ELR (cell line): ENCODE measurements at regions not wholly inside any gene's neighbourhood (a gene's known extent, or its start where the extent isn't known, plus 50 kb on each side); places are given as distances from the start of the nearest gene placed in this dataset.

Source experiments
- DNase-seq: peaks from one replicate; pipeline ENCODE4 v3.0.0-alpha.2; 2015; ENCODE audit warnings: low read depth

DNA sequence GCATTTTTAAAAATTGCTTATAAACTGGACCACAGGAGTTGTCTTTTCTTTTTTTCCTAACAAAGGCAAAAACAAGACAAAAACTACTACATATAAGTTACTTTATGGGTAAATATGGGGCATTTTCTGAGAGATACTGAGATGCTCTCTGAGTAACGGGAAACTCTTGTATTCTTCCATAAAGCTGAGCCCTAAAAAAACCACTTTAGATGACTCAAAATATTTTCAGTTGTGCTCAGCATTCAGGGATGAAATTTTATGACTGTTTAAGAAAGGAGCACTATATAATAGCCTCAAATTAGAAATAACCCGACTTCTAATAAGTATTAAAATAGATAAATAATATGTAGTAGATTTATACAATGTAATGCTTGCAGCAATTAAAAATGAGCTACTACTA is 644.5 kb downstream of the KCTD16 start:
- DNase-seq = peak; percentile 7

DNA sequence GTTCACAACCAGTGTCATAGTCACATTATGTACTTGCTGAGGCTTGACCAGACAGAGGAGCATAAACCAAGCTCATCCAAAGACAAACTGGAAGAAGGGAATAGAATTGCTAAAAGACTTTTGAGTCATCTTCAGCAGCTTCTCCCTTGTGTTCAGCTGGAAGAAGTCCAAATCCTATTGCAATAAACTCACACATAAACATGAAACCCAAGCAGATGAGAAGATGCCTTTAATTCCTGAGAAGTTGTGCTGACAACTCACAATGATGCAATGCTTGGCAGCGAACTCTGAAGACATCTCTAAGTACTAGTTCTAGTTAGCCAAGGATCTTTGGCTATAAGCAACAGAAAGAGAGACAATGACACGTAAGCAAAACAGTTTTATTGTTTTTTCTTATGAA is 642.1 kb downstream of the KCTD16 start:
- DNase-seq = peak; percentile 69

DNA sequence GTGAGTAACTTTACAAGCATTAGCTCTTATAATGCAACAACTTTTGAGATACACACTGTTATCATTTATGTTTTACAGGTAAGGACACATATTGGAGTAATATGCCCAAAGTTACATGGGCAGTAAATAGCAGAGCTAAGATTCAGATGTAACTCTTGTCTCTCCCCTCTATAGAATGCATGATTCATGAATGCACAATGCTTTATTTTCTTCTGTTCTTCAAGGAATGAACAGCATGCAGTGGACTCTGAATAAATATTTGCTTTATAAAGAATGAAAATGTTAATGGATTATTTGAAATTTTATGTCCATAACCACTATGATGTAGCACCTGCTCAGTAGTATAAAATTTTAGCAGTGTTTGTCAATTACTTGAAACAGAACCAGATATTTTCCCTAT is 629.5 kb downstream of the KCTD16 start:
- no peak for DNase-seq

DNA sequence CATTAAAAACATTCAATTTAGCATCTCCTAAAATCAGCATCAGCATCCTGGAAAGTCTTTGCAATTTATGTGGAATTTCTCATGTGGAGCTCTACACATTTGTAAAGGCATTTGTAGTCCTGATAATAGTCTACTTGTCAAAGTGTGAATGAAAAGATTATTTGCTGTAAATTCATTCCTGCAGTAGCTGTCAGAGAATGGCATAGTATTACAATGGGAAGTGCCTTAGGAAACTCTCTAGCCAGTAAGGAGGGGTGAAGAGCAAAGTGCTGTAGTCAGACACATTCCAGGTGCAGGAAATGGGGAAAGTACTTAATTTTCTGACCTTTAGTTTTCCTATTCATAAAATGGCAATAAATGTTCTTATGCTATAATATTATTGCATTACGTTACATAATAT is 627.9 kb downstream of the KCTD16 start:
- DNase-seq = no peak

DNA sequence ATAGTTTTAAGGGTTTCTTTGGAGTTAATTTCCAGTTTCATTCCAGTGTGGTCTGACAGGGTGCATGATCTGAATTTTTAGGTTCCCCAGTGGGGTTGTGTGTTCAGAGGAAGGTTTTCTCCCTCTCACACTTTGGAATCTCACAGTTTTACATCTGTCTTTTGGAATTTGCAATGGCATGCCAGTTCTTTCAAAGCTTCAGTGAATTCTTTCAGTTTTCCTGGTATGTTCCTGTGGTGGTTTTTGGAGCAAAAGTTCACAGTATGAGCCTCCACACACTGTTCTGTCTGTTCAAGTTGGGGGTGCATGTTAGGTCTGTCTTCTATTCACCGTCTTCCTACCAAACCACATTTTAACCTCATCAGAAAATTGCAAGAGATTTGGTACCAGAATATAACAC is 624.2 kb downstream of the KCTD16 start:
- DNase-seq = no peak

DNA sequence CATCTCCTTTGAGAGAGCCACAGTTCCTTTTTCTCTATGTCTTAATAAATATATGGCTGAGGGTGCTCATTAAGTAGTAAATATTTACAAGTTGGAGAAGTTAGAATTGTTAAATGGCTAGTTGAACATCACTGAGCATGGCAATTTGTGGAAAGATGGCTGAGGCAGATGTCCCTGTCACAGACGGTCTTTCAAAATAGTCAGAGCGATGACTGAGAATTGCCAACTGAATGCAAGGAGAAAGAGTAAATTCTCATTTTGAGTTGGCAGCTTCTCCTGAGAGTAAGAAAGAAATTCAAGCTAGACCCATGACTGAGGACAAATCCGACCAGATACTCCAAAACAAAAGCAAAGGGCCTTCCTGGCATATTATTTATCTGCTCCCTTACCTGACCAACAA is 617.9 kb downstream of the KCTD16 start:
- DNase-seq = no peak

DNA sequence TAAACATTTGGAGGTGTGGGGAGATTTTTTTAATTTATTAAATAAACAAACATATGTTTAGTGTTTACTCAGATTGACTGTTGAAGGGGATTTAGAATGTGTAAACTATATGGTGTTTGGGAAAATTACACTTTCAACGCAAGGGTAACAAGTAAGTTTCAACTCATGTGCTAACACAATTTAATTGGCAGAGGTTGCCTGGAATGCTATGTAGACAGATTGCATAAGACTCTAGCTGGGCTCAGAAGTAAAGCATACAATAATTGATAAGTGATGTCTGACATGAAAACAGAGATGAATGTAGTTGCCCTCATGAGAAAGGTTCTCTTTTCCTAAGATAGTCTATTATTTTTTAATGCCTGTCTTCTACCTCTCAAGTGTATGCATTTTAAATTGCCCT is 617.4 kb downstream of the KCTD16 start:
- no peak for DNase-seq

DNA sequence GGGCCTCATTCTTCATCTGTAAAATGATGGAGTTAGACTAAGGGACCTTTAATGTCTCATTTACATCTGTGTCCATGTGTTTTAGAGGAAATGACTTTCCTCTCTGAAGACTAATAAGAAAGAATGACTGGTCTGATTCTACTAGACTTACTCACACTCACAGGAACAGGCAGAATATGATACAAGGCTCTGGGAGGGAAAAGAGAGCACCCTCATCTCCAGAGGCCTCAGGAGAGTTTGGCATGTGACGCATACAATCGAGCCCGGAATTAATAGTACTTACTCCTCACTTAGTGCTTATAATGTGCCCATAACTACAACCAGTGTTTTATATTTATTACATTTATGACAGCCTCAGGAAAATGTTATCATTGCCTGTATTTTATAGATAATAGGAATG is 608.7 kb downstream of the KCTD16 start:
- peak; percentile 38 for DNase-seq

DNA sequence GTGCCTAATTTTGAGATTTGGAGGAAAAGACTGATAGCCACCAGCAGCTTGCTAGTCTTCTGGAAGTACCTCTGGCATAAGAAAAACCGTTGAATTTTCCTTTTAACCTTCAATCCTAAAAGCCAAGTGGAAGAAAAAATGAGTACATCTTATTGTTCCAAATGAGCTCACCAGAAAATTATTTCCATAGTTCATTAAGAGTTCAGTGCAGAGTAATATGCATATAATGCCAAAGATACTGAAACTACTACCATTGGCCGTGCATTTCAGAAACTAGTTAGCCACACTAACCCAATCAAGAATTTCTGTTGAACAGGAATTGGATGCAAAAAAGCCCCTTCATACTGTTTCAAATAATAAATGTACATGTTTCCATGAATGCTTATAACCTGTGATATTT is 607.9 kb downstream of the KCTD16 start:
- peak; percentile 5 for DNase-seq

DNA sequence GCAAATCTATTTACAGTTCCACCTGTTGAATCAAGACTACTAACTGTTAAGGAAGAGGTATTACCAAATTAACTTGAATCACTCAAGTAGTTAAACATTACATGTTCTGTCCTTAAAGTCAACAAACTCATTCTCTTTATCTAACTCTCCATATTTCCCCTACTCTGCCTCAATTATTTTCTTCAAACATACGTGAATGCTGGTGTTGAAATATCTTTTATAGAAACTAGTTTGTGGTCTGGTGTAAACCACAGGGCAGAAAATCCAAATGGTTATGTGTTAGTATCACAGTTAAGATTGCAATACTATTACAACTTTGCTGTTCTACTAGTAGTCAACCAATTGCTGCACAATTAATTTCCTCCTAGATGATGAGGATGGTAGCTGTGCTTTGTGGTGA is 603.5 kb downstream of the KCTD16 start:
- no peak for DNase-seq

DNA sequence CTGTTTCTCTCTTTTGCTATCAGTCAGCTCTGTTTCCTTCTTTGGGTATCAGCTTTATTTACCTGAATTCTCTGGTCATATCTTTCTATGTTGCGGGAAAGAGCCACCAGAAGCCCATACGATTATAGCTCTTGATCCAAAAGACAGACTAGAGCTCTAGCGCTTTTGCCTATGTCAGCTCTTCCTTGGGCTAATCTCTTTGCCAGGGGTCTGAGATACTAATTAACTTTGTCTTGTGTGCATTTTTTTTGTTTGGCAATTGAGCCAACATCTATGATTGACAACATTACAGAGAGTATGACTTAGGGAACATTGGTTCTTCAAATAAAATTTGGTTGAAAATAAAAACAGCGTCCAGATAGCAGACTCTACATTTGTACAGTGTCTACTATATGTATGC is 603.0 kb downstream of the KCTD16 start:
- no peak for DNase-seq

DNA sequence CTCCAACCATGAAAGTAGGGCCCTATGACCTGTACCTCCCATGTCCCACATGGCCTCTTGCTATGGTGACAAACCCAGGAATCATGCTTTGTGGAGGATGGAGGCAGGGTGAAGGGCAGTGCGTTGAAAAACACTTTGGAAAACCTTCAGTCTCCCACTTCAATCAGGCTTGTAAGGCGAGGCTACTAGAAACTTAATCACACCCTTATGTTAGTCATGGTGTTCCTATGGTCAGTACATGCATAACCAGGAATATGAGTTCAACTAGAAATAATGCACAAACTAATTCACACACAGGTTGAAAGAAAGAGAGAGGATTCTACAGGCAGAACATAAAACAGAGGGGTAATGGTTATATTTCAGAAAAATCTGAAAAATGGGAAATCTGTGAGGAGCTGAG is 601.1 kb downstream of the KCTD16 start:
- DNase-seq = no peak

DNA sequence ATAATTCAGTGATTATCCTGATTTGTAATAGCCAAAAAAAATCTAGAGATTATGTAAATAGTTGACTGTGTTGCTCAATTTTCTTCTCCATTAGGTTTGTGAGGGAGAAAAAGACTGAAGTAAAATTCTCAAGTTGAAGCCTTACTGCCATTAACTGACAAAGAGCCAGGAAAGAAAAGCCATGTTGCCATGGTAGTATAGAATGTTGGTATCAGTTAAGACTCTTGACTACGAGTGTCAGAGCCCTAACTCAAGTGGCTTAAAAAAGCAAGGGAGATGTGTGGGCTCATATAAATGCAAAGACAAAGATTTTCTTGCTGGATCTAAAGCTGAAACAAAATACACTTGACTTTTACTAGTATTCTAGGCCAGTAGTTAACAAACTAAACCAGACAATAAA is 571.7 kb downstream of the KCTD16 start:
- no peak for DNase-seq

DNA sequence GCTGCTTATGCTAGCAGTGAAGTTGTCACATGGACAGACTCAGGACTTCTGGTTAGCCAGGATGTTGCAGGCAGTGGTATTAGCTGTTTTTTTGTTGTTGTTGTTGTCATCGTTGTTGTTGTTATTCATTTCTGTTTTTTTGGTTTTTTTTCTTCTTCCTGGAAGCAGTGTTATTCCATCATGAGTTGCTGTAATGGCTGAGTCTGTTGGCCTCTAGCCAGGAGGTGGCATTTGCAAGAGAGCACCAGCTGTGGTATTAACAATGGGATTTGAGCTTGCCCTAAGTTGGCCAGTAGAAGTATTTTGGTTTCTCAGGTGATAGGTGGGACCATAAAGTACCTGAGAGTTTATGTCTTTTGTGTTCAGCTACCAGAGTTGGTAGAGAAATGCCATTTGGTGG is 561.1 kb downstream of the KCTD16 start:
- DNase-seq = no peak

DNA sequence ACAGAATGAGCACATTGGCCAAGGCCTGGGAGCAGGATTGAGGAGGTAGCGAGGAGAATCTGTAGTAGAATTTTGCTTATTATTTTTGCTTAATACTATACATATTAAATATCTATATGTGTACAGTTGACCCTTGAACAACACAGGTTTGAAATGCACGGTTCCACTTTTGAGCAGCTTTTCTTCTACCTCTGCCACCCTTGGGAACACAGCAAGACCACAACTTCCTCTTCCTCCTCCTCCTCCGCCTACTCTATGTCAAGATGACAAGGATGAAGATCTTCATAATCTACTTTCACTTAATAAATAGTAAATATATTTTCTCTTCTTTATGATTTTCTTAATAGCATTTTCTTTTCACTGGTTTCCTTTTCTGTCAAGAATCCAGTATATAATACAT is 541.4 kb downstream of the KCTD16 start:
- no peak for DNase-seq

DNA sequence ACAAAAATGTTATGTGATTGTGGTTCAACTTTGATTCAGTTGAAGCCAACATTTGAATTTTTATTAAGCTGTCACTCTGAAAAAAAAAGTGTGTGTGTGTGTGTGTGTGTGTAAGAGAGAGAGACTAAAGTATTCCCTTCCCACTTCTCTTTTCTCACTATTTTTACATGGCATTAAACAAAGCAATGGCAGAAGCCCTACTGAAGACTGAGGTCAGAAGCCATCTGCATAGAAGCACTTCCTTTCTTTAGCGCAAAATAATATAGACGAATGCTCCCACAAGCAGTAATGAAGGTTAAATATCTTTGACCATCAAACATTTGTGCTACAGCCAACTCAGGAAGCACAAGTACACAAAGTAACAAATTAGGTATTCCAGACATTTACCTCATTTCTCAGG is 540.5 kb downstream of the KCTD16 start:
- no peak for DNase-seq

DNA sequence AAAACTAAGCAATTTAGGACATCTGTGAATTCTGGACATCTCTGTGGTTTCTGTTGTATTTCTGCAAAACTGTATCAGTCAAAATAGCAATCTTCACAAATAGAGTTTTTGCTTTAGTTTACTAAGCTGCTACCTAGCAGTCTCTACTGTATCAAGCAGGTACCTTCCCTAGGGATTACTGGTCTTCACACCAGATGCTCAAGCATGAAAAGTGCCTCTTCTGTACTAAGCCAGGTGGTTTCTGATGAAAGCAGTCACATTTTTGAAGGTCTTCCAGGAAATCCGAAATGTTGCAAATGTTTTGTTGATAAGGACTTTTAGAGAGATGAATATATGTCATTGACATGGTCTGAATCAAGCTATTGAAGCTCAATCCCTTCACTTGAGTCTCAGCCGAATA is 540.0 kb downstream of the KCTD16 start:
- DNase-seq = no peak

DNA sequence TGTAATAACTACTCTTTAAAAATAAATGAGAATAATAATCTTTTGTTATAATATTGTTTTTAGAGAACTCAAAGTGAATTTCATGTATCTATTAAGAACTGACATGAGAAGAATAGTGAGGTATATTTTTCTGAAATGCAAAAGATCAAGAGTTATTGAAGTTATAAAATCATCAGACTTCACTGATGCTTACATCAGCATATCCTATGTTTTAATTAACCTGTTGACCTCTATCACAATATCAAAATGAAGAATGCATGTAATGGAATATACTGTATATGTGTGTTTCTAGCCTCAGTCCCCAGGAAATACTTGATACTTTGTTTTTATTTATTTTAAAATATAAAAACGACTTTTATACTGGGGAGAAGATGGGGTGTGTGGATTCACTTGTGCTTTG is 533.1 kb downstream of the KCTD16 start:
- no peak for DNase-seq

DNA sequence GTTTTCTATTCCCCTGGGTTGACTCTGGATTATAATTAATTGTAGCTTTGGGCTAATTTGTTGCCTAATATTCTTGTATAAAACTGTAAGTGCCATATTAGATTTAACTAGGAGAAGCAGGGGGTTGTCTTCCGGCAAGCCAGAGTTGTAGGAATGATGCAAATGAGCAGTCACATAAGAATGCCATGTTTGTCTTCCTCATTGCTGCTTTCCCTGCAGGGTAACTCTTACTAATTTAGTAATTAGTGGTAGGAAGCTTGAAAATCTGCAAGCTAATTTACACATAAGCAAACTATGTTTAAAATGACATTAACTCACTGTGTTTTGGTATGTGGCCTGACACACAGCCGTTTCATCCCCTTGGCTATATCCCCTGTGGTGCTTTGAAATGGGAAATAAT is 527.8 kb downstream of the KCTD16 start:
- peak; percentile 18 for DNase-seq

DNA sequence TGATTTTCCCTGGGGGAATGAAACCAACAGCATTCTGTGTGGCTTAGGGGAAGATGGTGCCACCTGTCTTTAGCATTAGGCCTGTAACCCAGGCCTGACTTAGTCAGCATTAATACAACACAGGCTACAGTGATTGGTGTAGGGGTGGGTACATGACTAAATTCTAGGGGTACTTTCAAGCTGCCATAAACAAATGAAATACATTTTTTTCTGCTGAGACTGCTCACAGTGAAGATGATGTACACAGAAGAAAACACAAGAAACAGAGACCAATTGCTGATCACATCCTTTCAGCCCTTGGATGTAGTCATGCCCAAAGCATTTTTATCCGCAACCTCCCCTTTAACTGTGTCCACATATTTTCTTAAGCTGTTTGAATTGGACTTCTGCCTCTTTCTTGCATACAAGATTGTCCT is 527.2 kb downstream of the KCTD16 start:
- DNase-seq = peak; percentile 92

DNA sequence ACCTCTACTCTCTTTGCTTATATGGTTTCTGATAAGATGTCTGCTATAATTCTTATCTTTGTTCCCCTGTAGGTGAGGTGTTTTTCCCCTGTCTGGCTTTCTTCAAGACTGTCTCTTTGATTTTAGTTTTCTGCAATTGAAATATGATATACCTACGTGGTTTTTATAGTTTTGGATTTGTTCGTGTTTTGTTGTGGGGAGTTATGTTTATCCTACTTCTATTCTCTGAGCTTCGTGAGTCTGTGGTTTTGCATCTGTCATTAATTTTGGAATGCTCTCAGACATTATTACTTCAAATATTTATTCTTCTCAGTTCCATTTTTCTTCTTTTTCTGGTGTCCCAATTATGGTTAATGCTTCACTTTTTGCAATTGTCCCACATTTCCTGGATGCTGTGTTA is 521.3 kb downstream of the KCTD16 start:
- DNase-seq = no peak

DNA sequence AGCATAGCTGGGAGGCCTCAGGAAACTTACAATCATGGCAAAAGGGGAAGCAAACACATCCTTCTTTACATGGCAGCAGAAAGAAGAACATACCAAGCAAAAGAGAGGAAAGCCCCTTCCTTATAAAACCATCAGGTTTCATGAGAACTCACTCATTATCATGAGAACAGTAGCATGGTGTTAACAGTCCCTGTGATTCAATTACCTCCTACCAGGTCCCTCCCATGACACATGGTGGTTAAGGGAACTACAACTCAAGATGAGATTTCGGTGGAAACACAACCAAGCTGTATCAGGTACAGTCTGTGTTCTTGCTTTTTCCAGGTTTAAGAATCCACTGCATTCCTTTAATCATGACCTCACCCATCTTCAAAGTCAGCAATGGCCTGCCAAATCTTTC is 514.2 kb downstream of the KCTD16 start:
- no peak for DNase-seq

DNA sequence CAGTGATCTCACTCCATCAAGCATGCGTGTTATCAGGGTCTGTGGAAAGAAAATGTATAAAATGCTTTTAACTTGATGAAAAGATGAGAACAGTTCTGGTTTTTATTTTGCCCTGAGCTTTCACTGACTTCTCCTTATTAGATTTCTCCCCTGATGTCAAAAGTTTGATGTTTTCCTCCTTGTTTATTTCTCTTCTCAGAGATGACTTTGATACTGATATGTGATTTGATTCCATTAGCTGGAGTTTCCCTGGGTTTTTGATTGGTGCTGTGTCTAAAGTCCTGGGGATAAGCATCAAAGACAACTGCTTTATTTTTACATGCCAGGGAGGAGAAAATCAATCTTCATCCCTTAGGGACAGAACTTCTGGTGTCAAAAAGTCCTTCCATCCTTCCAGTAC is 510.0 kb downstream of the KCTD16 start:
- no peak for DNase-seq

DNA sequence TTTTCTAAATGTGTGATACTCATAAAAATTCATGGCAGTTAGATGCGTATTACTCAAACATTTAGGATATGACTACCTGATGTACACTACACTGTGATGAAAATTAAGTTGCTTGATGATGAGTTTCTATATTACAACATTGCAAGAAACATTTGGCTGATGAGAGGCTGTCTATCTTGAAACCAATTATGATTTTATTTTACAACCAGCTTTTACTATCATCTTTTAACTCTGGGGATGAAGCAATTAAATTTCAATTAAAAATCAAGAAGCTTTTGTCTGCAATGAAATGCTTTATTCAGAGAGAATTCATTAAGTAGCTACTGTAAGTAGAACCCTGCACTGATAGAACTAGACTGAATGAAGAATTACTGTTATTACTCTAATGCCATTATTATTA is 500.4 kb downstream of the KCTD16 start:
- DNase-seq = no peak

DNA sequence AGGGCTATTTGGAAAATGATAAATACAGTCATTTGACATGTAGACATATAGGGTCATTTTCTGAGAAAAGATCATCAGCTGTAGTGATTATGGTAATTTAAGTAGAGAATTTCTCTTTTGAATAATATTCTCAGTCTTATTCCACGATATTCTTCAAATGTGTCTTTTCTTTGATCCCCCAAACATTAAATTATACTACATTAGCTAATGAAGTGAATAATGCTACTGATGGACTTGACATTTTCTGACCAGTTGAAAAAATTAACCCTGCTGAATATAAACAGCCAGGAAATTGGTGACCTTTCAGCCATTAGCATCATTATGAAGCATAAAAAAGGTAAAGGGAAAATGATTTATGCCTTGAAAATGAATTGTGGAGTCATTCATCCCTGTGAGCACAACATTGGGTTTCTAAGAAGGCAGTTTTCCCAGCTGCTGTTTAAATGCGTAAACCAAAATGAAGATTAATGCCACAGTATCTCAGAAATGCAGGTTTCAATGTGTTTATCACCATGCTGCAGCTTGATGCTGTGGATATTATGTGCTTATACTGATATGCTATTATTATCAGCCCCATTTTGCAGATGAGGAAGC is 489.1 kb downstream of the KCTD16 start:
- no peak for DNase-seq
